CD14-positive monocyte (primary cell): ENCODE measurements at regions not wholly inside any gene's neighbourhood (a gene's known extent, or its start where the extent isn't known, plus 50 kb on each side); places are given as distances from the start of the nearest gene placed in this dataset.

Source experiments
- DNase-seq, 3 donors: peaks; one replicate each; pipeline ENCODE4 v3.0.0-alpha.2; 2011 to 2022
- H2AFZ ChIP-seq: 2 replicates; pipeline ENCODE4 v1.6.0; 2012; ENCODE audit warnings: mild to moderate bottlenecking, low read depth, low read length, inconsistent platforms; ENCODE audit not compliant: insufficient read depth, poor library complexity, severe bottlenecking
- H3K27ac ChIP-seq, 2 donors: 1 replicate in 1 of 2; 2 replicates in 1 of 2; pipeline ENCODE4 v1.5.1; 2012 to 2013; ENCODE audit warnings: low read length in 2 of 2, control low read depth in 1 of 2, inconsistent platforms in 1 of 2, low read depth in 1 of 2, mild to moderate bottlenecking in 1 of 2
- H3K27me3 ChIP-seq, 2 donors: one replicate each; pipeline versions ENCODE4 v1.6.0 to v1.6.1; 2011 to 2013; ENCODE audit warnings: low read length in 2 of 2; ENCODE audit not compliant: control insufficient read depth in 2 of 2, insufficient read depth in 2 of 2
- H3K36me3 ChIP-seq, 2 donors: replicated peaks in 1 of 2; 1 replicate in 1 of 2; 2 replicates in 1 of 2; pipeline versions ENCODE4 v1.5.1 to v1.6.1; 2012 to 2013; ENCODE audit warnings: low read length in 2 of 2, control low read depth in 1 of 2, inconsistent platforms in 1 of 2, mild to moderate bottlenecking in 1 of 2; ENCODE audit not compliant: insufficient read depth in 2 of 2, control insufficient read depth in 1 of 2
- H3K4me1 ChIP-seq, 2 donors: 1 replicate in 1 of 2; 2 replicates in 1 of 2; pipeline versions ENCODE4 v1.5.1 to v1.6.1; 2012 to 2013; ENCODE audit warnings: low read length in 2 of 2, control low read depth in 1 of 2, inconsistent platforms in 1 of 2, mild to moderate bottlenecking in 1 of 2, moderate library complexity in 1 of 2; ENCODE audit not compliant: insufficient read depth in 2 of 2, control insufficient read depth in 1 of 2
- H3K4me2 ChIP-seq: replicated peaks from 2 replicates; pipeline ENCODE3; 2012; ENCODE audit warnings: low read length, moderate library complexity, mild to moderate bottlenecking; ENCODE audit not compliant: poor library complexity, severe bottlenecking; ENCODE audit errors: extremely low read depth
- H3K4me3 ChIP-seq, 3 experiments: fragments of 200-600 bp in 1 of 3; sonication (generic) in 1 of 3; replicated peaks in 1 of 3; 1 replicate in 2 of 3; 2 replicates in 1 of 3; pipeline ENCODE4 v1.5.1; 2011 to 2013; ENCODE audit warnings: low read length in 3 of 3, mild to moderate bottlenecking in 3 of 3, control low read depth in 2 of 3, low read depth in 2 of 3, inconsistent platforms in 1 of 3, moderate library complexity in 1 of 3
- H3K79me2 ChIP-seq: 2 replicates; pipeline ENCODE4 v1.6.0; 2012; ENCODE audit warnings: mild to moderate bottlenecking, control low read depth, inconsistent platforms, low read length, moderate library complexity; ENCODE audit not compliant: insufficient read depth
- H3K9ac ChIP-seq: 2 replicates; pipeline ENCODE4 v1.6.0; 2017; ENCODE audit warnings: low read length, mild to moderate bottlenecking; ENCODE audit not compliant: insufficient read depth, poor library complexity, severe bottlenecking
- H3K9me3 ChIP-seq, 2 donors: replicated peaks in 1 of 2; 1 replicate in 1 of 2; 2 replicates in 1 of 2; pipeline versions ENCODE4 v1.5.1 to v1.6.1; 2012 to 2013; ENCODE audit warnings: low read length in 2 of 2, control low read depth in 1 of 2; ENCODE audit not compliant: control insufficient read depth in 1 of 2, insufficient read depth in 1 of 2
- H4K20me1 ChIP-seq: 2 replicates; pipeline ENCODE4 v1.6.0; 2012; ENCODE audit warnings: mild to moderate bottlenecking, low read length, control low read depth, moderate library complexity; ENCODE audit not compliant: insufficient read depth
- H3K27ac Mint-ChIP-seq, 7 donors: one replicate each; pipeline ENCODE4 v1.8.0; 2020; ENCODE audit warnings: mild to moderate bottlenecking in 7 of 7, mixed read lengths in 7 of 7, moderate library complexity in 6 of 7, inconsistent platforms in 2 of 7
- H3K27me3 Mint-ChIP-seq, 3 donors: one replicate each; pipeline ENCODE4 v1.8.0; 2021 to 2022; ENCODE audit warnings: low read depth in 3 of 3, mild to moderate bottlenecking in 3 of 3, mixed read lengths in 3 of 3, moderate library complexity in 3 of 3, inconsistent platforms in 1 of 3
- H3K36me3 Mint-ChIP-seq, 2 donors: one replicate each; pipeline ENCODE4 v1.8.0; 2020; ENCODE audit warnings: mixed read lengths in 2 of 2, inconsistent platforms in 1 of 2, mild to moderate bottlenecking in 1 of 2
- H3K4me1 Mint-ChIP-seq: one replicate; pipeline ENCODE4 v1.8.0; 2020; ENCODE audit warnings: mild to moderate bottlenecking, mixed read lengths
- H3K4me3 Mint-ChIP-seq, 2 donors: one replicate each; pipeline ENCODE4 v1.8.0; 2020; ENCODE audit warnings: mild to moderate bottlenecking in 2 of 2, mixed read lengths in 2 of 2, moderate library complexity in 1 of 2
- H3K9me3 Mint-ChIP-seq, 7 donors: one replicate each; pipeline ENCODE4 v1.8.0; 2020 to 2022; ENCODE audit warnings: mixed read lengths in 7 of 7, mild to moderate bottlenecking in 6 of 7, moderate library complexity in 6 of 7, inconsistent platforms in 2 of 7
- CTCF ChIP-seq: fragments of 200-600 bp; IDR thresholded peaks from one replicate; pipeline ENCODE4 v1.8.0; 2022; ENCODE audit warnings: antibody characterized with exemption, mild to moderate bottlenecking
- WGBS: methylation state at CpG from one replicate; pipeline ENCODE4 v1.1.5; 2013; ENCODE audit warnings: missing lambda C conversion rate; ENCODE audit not compliant: insufficient coverage; 5-methylcytosine and 5-hydroxymethylcytosine counted together
- intact Hi-C, 2 donors: fragments of 100-400 bp; cut with micrococcal nuclease; formaldehyde crosslinking; loops; one replicate each; pipeline versions ENCODE4 v1.15.0 to v1.15.1; 2023

- Histone ChIP-seq H3K27me3 (no peaks in the 10 kb centered on the region), H3K4me3 (no peak overlapping the region), H3K4me1 (peaks cover 5 to 10% of the 10 kb centered on the region in 2 donors), H3K9ac (no peak overlapping the region), H3K79me2 (no peaks in the 10 kb centered on the region), H3K27ac (no peak overlapping the region), H3K36me3 (no peaks in the 10 kb centered on the region), H3K9me3 (no peaks in the 10 kb centered on the region), H4K20me1 (no peaks in the 10 kb centered on the region), H3K4me2 (no peak overlapping the region), H2AFZ (no peak overlapping the region)
- Mint-ChIP-seq H3K4me1 (peaks cover 23% of the 10 kb centered on the region), H3K27ac (no peak overlapping the region), H3K36me3 (no peaks in the 10 kb centered on the region), H3K9me3 (no peaks in the 10 kb centered on the region), H3K4me3 (no peak overlapping the region), H3K27me3 (no peaks in the 10 kb centered on the region)
- no peak for TF ChIP-seq CTCF
- WGBS: no CpG with 5 or more reads among the region's 2 CpGs
- no peak for DNase-seq
- intact Hi-C loops: no loop called here
These were observed 220.4 kb upstream of the CFAP20DC start for GRCh38 chr3:59270209-59270608.

GRCh38 chr3:59268170-59268569 lies 218.3 kb upstream of the CFAP20DC start:
- WGBS: no CpG with 5 or more reads among the region's 1 CpG
- Mint-ChIP-seq H3K9me3 (peaks cover 3 to 7% (median 3%) of the 10 kb centered on the region in 7 donors), H3K4me1 (peaks cover 13% of the 10 kb centered on the region), H3K4me3 (no peak overlapping the region), H3K36me3 (no peaks in the 10 kb centered on the region), H3K27ac (no peak overlapping the region), H3K27me3 (no peaks in the 10 kb centered on the region)
- no peak for TF ChIP-seq CTCF
- H2AFZ ChIP-seq: no peak overlapping the region
- H3K4me3 ChIP-seq: no peak overlapping the region
- H3K9me3 ChIP-seq: no peaks in the 10 kb centered on the region
- peaks cover 2 to 5% of the 10 kb centered on the region in 2 donors for H3K4me1 ChIP-seq
- H3K4me2 ChIP-seq: no peak overlapping the region
- no peaks in the 10 kb centered on the region for H4K20me1 ChIP-seq
- H3K27ac ChIP-seq: no peak overlapping the region
- no peaks in the 10 kb centered on the region for H3K36me3 ChIP-seq
- intact Hi-C loops: no loop called here
- no peak overlapping the region for H3K9ac ChIP-seq
- no peaks in the 10 kb centered on the region for H3K79me2 ChIP-seq
- peak in 1 of 3 donors; percentile 46 for DNase-seq
- no peaks in the 10 kb centered on the region for H3K27me3 ChIP-seq
